HG03342 (cell line): ENCODE measurements at regions not wholly inside any gene's neighbourhood (a gene's known extent, or its start where the extent isn't known, plus 50 kb on each side); places are given as distances from the start of the nearest gene placed in this dataset.

Source experiments
- ATAC-seq: cut with Tn5 transposase; IDR thresholded peaks from one replicate; pipeline ENCODE4 v1.9.1; 2021; ENCODE audit warnings: mild to moderate bottlenecking, moderate library complexity; ENCODE audit not compliant: unreplicated experiment

DNA sequence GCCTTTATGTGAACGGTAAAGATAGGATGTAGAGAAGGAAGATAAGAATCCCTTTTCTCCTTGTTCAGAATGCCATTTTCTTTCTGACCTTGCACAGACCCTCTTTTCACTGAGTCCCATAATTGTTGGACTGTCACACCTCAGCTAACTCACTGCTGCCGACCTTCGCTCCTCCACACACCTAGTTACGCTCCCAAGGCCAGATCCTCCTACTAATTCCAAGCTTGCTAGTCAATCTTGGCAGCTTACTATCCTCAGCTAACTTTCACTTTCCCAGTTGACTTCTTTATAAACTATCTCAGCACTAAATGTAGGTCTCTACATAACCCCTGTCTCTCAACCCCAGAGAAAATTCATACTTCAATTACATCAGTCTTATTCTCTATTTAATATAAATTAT, 471.8 kb upstream of the PRMT6 start:
- no peak for ATAC-seq

DNA sequence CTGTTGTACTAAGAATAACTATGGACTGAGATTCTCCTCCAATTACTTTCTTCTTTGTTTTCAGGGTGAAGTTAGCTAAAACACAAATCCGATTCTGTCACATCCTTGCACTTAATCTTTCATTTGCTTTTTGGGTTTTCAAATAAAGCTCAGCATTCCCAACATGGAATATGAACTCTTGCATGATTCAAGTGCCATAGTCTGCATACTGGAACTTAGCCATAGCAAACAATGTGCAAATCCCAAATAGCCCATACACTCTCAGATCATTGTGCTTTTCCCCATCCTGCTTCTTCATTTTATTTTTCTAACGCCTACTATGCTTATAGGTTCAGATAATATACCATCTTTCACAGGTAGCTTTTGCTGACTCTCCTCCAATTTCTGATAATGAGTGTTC, 455.8 kb upstream of the PRMT6 start:
- ATAC-seq = no peak

DNA sequence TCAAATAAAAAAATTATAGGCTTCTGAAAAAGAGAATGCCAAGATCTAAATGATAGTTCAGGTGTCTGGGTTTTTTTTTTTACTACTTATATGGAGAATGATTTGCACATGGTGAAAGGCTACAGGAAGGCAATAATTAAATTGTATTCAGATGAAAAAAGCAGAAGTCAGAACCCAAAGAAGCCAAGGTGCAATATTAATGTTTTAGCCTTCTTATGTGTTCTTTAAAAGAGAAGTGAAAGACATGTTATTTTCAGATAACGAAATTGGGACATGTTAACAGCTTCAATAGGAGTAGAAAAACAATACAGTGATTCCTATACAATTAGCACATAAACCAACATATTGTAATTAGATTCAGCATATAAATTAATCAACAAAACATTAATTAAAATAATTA, 452.9 kb upstream of the PRMT6 start:
- ATAC-seq = no peak

DNA sequence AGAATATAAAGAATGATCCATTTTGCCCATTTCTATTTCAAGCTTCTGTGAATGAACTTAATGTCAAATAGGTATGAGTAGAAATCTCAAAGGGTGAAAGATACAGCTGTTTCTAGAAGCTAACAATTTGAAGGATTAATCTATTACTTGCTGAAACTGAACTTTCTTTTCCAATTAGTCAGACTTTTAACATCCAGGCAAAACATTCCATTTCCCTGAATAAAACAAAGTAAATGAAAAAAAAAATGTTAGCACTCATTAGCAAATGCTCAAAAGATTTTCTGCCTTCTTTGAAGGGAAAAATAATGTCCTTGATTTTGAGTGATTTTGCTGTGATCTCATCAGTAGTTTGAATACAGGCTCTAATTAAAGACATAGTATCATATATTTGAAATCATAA, 447.6 kb upstream of the PRMT6 start:
- ATAC-seq = no peak

DNA sequence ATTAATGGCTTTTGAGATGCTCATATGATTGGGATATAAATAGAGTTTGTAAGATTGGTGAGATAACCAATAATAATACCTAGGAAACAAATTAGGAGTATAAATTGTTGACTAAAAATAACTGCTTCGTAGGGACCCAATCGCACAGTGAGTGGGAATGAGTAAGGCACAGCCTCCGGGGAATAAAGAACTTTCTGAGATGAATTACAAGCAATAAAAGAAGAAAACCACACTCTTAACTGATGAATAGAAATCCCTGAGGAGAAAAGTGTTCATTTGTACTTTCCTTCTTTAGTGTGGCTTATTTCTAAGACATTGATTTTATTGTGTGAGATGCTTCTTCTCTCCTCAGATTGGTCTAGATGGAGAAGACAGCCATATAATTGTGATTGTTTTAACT, 443.4 kb upstream of the PRMT6 start:
- no peak for ATAC-seq

DNA sequence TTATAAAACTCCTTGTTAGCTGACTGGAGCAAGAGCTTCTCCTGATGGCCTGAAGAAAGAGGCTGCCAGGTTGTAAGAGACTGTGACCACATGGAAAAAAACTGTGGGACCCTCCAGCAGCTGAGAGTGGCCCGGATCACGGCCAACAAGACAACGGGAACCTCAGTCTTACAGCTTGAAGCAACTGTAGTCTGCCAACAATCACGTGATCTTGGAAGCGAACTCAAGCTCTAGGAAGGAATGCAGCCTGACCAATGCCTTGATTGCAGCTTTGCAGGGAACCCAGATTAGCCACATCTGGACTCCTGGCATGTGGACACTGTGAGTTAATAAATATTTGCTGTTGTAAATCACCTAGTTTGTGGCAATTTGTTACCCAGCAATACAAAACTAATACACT, 442.6 kb upstream of the PRMT6 start:
- no peak for ATAC-seq

DNA sequence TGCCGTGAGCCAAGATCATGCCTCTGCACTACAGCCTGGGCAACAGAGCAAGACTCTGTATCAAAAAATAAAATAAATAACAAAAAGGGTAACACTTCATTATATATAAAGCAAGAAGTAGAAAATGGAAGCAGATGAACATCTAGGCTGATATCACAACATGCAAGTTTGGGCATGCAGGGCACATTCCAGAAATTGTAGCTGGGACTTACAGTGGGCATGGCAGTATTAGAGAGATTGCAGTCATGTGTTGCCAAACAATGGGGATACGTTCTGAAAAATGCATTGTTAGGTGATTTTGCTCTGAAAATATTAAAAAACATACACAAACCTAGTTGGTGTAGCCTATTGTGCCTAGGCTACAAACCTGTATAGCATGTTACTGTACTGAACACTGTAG, 441.0 kb upstream of the PRMT6 start:
- no peak for ATAC-seq

DNA sequence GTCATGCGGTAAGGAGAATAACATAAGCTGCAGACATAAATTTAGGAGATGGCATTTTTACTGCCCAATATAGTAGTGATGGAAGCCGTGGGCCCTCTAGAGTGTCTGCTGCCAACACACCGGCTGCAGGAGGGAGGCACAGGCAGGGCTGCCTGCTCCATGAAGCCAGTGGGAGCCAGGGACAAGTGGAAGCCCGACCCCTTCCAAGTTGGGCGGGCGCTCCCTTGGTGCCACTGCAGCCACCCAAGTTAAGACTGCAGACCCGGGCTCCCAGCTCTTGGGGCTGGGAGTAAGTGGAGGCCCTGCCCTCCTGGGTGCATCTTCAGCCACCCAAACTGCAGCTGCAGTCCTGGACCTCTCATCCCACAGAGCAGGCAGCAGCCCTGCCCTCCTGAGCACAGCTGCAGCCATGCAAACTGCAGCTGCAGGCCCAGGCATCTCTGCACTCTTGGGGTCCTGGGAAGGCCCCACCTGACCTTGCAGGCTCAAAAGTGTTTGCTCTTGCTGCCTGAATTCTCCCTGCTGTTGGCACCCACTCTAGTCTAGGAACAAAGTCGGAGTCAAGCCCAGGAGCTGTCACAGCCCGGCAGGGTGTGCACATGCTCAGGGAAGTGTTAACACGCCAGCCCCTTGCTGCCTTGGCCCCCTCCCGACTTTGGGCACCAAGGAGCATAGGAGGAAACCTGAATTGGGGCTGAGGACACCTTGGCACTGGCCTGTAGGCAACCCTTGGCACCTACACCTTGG, 437.2 kb upstream of the PRMT6 start:
- no peak for ATAC-seq

DNA sequence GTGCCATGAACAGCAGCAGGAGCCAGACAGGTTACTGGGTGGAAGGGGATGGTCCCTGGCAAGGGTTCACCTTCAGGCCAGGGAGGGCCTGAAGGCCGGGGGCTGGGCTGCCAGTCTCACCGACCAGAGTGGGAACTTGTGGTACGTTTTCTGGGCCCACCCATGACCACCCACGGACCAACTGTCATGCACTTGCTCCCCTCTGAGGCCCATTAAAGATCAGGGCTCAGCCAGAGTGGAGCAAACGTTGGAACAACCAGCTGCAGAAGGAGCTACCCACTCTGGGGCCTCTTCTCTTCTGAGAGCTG, 436.7 kb upstream of the PRMT6 start:
- no peak for ATAC-seq

DNA sequence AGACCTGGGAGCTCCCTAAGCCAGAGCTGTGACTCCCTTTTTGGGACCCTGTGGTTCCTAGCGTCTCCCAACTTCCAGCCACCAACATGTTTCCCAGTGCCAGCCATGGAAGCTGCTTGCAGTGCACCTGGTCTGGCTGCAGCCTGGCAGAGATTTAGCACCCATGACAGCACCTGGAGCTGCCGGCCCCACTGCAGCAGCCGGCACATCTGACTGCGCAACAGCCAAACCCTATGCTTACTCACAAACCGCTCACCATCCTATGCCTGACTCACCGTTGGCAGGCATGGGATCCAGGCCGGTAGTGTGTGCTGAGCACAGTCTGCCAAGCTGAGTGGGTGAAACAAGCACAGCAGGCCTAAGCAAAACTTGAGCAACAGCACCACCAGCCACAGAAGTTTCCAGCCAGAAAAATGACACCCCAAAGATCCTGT, 435.9 kb upstream of the PRMT6 start:
- ATAC-seq = no peak

DNA sequence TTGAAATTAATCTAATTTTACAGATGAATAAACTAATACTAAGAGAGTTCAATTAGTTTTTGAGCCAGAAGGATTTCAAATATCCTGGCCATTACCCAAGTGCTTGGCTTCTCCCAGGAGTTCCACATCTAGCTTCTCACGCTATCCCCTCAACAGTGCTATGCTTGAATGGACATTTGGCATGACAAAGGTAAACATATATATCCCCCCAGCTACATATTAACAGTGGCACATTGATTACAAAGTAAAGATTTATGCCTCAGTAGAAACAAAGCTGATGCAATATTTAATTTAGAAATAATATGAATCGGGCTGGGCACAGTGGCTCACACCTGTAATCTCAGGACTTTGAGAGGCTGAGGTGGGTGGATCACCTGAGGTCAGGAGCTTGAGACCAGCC, 434.6 kb upstream of the PRMT6 start:
- no peak for ATAC-seq

DNA sequence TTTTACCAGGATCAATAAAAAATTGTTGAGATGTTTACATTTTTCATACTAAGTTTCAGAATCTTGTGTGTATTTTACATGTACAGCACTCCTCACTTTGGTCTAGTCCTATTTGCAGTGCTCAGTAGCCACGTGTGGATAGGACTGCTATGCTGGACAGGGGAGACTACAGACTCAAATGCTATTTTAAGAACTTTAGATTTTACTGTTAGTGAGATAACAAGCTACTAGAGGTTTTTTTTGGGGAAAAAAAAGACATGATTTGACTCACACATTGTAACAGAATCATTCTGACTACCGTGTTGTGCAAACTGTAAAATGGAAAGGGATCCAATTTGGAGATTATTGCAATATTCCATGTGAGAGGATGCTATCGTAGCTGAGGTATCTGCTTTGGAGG, 418.9 kb upstream of the PRMT6 start:
- no peak for ATAC-seq

DNA sequence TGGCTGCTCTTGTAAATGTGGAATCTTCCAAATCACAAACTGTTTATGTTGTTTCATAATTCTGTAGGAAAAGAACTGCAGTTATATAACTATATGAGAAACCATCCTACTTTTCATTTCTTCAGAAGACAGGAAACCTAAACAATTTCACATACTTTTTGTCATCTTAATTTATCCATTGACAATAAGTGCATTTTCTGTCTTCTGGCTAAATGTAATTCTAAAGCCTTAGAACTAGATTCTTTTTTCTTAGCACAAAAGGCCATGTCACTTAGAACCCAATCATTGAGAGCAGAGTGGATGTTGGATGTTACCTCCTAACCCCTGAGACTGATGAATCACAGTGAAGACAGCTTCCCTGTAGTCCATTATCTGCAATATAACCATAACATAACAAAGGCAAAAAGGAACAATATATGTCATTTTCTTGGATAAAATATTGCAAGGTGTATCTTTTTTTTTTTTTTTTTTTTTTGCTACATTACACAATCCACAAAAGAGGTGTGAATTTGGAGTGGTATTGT, 410.2 kb upstream of the PRMT6 start:
- ATAC-seq = no peak

DNA sequence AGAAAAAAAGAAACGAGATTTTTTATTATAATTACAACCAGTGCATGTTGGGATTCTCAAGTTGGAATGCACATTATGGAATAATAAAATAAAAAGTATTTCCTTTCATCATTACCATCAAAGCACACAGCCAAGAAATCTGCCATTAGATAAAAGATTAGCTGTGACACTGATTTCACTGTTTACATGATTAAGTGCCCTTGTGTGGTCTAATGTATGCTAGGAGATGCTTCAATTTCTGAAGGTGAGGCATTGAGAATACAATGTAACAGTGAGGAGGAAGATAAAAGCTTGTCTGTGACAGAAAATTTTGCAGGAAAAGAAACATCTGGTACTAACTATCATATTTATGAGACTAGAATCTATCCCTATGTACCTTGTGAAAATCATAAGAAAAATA, 409.7 kb upstream of the PRMT6 start:
- no peak for ATAC-seq

DNA sequence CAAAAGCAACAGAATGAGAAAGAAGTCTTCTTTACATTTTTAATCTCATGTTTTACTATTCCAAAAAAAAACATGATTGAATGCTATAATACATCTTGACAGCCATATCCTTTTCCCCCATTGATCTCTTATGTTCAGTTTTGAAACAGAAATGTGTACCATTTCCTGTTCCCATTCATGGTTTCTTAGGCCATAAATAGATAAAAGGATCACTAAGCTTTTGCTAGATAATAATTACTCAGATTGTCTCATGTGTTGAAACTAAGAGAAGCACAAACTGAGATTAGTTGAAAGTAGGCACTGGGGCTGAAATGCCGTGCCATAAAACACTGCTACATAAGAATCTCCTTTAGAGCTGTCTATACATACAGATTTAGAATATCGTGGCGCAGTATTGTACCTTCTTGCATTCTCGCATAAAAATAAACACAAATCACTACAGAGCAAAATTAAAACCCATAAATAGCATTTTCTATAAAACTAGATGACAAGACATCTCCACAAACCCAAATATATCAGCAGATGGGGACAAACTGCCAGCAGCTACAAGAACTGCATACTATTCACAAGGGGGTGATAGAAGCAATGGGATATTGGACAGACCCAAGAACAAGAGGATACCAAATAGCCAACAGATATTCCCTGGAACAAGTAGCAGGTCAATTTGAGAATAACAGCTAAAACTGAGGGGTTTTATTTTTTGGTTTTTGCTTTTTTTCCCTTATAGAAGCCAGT, 405.3 kb upstream of the PRMT6 start:
- ATAC-seq = no peak

DNA sequence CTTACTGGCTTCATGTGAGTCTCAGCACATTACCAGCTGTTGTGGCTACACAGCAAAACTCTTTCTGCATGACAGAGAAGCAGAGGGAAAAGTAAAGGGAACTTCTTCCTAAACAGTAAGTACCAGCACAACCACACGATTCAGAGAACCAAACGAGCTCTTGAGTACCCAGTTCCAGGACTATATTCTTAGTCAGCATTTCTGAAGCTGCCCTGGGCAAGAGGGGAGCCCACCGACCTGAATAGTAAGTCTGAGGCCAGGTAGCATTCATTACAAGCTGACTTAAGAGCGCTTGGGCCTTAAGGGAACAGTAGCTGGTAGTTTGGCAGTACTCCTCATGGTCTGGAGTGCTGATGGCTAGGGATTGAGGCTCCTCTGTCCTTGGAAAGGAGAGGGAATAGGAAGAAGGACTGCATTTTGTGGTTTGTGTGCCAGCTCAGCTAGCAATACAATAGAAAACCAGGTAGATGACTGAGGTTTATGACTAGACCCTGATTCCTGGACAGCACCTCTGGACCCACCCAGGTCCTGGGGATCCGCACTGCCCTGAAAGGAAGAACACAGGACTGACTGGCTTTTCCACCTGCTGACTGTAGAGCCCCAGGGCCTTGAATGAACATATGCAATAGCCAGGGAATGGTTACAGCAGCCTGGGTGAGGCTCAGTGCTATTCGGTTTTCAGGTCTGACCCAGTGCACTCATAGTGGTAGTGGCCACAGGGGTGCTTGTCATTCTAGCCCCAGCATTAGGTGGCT, 396.8 kb upstream of the PRMT6 start:
- no peak for ATAC-seq

DNA sequence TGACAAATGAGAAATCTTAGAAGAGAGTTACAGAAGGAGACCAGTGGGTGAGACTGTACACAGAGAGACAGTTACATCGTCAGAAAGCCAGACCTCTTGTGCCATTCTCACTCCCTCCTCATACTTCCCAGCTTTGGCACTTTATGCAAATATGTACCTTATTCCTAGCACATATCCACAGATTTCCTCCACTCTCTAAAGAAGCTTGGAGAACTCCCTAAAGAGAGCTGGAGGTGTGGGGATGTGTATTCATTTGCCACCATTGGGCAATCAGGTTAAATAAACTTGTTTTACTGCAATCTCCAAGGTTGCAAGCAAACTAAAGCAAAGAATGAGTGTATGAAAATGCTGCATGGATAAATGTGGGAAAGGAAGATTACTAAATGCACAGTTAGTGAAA, 380.9 kb upstream of the PRMT6 start:
- no peak for ATAC-seq

DNA sequence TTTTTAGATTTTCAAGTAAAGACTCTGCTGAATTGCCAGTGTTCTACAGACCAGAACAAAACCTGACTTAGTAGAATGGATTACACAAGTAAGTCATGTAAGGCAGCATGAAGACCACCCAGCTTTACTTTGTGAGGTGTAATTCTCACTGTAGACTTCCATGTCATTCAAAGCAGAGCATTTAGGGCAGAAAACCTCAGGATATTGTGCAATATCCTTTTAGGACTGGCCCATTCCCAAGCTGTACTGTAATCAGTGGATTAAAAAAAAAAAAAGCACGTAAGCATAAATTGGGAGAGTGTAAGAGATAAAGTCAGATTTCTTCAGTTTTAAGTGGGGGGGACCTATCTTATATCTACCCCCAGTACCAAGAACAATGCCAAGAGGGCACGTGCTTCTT, 380.5 kb upstream of the PRMT6 start:
- ATAC-seq = no peak

DNA sequence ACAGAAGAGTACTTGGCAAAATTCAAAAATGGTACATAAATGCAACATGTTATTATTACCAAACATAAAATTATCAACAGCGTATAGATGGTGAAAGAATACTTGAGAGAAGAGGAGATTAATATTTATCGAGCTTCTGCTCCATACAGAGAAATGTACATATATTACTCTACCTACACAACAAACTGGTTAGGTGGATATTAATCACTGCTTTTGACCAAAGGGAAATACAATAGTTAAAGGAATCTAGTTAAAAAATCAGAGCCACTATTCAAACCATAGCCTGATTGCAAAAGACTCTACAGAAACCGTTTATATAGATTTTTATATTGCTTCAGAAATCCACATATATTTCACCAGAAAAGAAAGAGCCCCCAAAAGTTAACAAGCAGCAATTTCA, 379.3 kb upstream of the PRMT6 start:
- no peak for ATAC-seq

DNA sequence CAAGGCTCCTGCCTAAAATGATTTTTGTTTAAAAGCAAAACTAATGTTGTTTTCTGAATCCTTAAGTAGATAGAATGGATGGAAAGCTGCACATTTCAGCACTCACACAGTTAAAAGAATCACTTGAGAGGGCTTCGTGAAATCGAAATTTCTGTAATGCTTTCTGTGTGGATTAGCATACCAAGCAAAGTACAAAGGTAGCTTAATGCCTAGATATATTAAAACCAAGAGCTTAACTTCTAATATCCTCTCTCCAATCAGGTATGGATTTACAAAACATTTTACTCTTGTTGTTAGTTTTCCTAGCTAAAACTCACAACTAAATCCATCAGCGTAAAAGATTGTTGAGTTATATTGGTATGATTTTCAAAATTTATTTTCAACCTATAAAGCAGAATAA, 378.8 kb upstream of the PRMT6 start:
- ATAC-seq = no peak

DNA sequence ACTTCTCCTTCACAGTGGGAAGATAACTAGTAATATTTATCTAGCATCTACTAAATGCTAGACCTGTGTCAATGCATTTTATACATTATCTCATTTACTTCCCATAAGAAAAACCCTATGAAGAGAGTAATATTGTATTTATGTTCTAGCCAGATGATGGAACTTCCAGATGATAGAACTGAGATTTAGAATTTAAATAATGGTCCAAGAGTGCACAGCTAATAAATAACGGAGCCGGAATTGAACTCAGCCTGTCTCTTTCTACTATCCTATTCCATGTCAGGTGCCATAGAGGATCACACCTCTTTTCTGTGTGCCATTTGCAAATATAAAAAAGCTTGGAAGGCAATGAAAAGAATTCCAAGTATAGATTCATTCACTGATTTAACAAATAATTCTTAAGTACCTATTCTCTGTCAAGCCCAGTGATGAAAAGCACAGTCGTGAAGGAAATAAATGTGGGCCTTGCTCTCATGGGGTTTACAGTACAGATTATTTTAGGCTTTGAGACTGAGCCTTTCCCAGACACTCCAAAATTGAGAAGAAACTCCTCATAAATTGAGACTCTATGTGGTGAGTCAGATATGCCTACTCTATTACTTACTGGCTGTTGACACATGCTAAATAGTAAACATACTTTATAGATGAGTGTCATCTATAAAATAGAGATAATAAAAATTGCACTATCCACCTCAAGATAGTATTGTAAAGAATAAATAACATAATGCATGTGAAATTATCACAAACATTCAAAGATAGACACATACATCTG, 378.0 kb upstream of the PRMT6 start:
- ATAC-seq = no peak
